ENCODE measurements at regions not wholly inside any gene's neighbourhood (a gene's known extent, or its start where the extent isn't known, plus 50 kb on each side); places are given as distances from the start of the nearest gene placed in this dataset.

- TF ChIP-seq, protein P1, sequence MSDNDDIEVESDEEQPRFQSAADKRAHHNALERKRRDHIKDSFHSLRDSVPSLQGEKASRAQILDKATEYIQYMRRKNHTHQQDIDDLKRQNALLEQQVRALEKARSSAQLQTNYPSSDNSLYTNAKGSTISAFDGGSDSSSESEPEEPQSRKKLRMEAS (IDR thresholded peaks at IDR 0.05): no peak
- no peak for TF ChIP-seq EP300 (IDR thresholded peaks at IDR 0.05; ENCODE audit: borderline replicate concordance)
- TF ChIP-seq EGR1 (IDR thresholded peaks at IDR 0.05): no peak
- TF ChIP-seq, protein P2, sequence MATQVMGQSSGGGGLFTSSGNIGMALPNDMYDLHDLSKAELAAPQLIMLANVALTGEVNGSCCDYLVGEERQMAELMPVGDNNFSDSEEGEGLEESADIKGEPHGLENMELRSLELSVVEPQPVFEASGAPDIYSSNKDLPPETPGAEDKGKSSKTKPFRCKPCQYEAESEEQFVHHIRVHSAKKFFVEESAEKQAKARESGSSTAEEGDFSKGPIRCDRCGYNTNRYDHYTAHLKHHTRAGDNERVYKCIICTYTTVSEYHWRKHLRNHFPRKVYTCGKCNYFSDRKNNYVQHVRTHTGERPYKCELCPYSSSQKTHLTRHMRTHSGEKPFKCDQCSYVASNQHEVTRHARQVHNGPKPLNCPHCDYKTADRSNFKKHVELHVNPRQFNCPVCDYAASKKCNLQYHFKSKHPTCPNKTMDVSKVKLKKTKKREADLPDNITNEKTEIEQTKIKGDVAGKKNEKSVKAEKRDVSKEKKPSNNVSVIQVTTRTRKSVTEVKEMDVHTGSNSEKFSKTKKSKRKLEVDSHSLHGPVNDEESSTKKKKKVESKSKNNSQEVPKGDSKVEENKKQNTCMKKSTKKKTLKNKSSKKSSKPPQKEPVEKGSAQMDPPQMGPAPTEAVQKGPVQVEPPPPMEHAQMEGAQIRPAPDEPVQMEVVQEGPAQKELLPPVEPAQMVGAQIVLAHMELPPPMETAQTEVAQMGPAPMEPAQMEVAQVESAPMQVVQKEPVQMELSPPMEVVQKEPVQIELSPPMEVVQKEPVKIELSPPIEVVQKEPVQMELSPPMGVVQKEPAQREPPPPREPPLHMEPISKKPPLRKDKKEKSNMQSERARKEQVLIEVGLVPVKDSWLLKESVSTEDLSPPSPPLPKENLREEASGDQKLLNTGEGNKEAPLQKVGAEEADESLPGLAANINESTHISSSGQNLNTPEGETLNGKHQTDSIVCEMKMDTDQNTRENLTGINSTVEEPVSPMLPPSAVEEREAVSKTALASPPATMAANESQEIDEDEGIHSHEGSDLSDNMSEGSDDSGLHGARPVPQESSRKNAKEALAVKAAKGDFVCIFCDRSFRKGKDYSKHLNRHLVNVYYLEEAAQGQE (IDR thresholded peaks at IDR 0.05; ENCODE audit: low read depth): no peak
- no peak for TF ChIP-seq TAF1 (IDR thresholded peaks at IDR 0.05; ENCODE audit: low read depth)
- no peak for TF ChIP-seq RAD21 (IDR thresholded peaks at IDR 0.05; ENCODE audit: low read depth)
- TF ChIP-seq ZBTB7A (IDR thresholded peaks at IDR 0.05; ENCODE audit: low read depth): no peak
- TF ChIP-seq NFIC (IDR thresholded peaks at IDR 0.05): no peak
- TF ChIP-seq TEAD4 (IDR thresholded peaks at IDR 0.05): no peak
- no peak for TF ChIP-seq YY1 (IDR thresholded peaks at IDR 0.05; ENCODE audit: low read depth)
- TF ChIP-seq CREB1 (IDR thresholded peaks at IDR 0.05; ENCODE audit: low read depth): no peak
Measured at GRCh38 chr2:120822933-120823332, 87.3 kb downstream of the GLI2 start.
